Glomerular visceral epithelial cell (primary cell): ENCODE measurements at regions not wholly inside any gene's neighbourhood (a gene's known extent, or its start where the extent isn't known, plus 50 kb on each side); places are given as distances from the start of the nearest gene placed in this dataset.
"Not testable (repeated sequence)": the region's sequence is repeated elsewhere in the genome, so short reads cannot be mapped to it uniquely, and the experiment has no call there.

Source experiments
- DNase-seq: peaks from one replicate; pipeline ENCODE4 v3.0.0-alpha.2; 2016; ENCODE audit errors: extremely low spot score

DNA sequence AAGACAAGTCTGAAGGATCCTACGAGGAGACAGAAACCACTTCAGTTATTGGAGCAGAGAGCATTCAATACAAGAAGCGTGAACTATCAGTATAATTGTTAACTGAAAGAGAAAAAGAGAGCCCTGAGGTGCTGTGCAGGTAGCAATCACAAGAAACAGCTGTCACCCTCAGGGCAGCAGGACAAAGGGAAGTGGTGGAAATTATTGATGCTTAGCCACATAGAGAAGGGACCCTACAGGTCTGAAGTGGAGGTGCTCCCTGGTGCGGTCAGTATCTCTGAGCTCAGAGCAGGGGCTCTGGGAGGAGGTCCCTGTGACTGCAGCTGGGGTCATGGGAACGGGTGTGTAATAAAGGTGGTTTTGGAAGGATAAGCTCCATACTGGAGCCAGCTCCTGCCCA, 97.8 kb upstream of the KLF6 start:
- DNase-seq, result no peak

DNA sequence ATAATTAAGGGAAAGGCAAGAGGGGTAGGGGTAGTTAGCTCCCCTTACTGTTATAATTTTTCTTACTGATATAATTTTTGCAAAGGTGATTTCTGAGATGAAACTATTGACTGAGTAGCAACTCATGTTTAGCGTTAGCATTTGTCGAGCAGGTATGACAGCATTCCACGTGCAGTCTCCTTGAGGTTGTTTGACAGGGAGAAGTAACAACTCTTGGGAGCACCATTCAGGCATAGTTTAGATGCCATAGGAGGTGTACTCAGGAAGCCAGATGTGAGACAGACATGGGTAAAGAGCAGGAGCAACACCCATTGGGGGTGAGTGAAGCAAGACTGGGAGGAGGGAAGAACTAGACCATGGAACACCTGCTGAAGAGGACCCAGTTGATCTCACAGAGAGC, 96.6 kb upstream of the KLF6 start:
- DNase-seq, result no peak

GRCh38 chr10:3879073-3879472, 94.1 kb upstream of the KLF6 start:
- no peak for DNase-seq

DNA sequence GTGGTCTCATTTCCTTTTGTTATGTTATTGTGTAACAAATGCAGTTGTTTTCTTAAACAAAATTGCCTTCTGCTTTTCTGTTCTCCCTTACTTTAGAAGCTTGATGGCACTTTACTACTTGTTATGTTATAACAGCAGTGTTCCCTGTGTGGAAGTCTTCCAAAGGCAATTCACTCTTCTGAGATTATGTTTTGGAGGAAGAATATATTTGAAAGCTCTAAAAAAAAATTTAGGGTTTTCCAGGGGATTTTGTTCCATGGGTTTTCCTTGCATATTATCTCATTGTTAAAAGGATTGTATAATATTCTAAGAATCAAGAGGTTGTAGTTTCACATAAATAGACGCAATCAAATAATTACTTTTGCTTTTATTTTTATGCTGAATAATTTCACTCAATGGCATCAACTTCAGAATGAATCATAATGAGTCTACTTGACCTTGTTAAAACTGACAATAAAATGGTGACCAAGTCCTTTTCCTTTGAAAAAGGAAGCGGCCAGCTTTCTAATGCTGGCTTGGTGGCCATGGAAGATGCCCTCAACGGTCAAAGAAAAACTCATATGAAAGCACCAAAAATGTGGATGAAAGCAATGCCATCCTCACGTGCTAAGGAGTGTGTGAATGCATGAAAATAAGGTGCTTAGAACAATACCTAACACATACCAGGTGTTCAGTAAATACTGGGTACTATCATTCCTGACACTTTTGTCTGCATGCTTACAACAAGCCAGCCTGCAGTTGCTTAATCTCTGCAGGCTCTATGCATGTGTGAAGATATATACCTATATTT, 92.4 kb upstream of the KLF6 start:
- no peak for DNase-seq

- no peak for DNase-seq
Measured at GRCh38 chr10:3876350-3876962, 91.4 kb upstream of the KLF6 start.

GRCh38 chr10:3875842-3876235, 90.8 kb upstream of the KLF6 start:
- DNase-seq, result no peak

GRCh38 chr10:3874990-3875841, 90.2 kb upstream of the KLF6 start:
- no peak for DNase-seq

GRCh38 chr10:3874610-3874989, 89.6 kb upstream of the KLF6 start:
- not testable (repeated sequence) for DNase-seq

DNA sequence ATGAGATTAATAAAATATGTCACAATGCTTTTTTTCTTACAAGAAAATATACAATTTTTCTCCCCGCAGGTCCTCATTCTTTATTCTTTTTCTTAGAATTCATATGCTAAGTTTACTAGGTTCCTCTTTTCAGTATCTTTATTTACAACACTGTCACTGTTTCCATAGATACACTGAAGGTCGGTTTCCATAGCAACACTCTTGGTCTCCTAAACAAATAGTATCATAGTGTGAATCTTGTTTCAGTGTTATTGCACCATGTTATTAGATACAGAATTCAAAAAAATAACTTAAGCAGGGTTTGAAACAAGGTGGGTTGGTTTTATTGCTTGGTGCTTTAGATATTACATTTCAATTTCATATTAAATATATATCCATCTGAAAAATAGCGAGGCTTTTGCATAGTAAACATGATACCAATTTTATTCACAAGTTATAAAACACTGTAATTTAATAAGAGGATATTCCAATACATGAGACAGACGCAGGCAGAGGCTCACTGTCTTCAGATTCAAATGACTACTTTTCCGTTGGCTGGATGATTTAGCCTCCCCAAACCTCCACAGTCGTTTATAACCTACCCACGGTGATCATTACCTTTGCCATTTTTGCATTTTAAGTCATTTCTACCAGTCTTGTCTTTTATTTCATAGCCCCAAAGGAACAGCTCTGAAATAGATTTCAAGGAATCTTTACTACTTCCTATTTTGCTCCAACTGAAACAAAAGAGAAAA, 88.9 kb upstream of the KLF6 start:
- peak; percentile 63 for DNase-seq

DNA sequence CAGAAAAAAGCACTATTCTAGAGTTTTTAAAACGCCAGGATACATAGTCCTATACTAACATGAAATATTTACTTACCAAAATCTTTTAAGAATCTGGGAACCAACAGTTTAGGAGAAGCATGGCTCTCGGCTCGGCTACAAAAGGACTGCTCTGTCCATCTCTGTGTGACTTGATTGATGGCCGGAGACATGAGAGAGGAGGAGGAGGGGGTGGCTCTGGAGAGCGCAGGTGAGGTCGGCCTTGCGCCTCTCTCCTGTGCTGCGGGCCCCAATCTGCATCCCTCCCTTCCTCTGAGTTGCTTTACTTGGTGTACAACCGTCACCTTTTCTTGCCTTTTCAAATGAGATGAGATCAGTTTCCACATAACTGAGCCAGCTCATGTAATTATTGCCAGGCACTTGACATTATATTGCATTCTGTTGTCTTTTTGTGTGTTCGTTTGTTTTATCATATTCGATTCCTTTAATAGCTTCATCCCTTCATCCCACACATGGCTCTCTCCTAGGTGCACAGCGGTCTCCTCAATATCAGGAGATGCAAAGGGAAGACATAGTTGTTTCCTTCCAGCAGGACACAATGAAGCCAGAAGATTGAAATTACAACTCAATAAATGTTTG, 87.8 kb upstream of the KLF6 start:
- no peak for DNase-seq

DNA sequence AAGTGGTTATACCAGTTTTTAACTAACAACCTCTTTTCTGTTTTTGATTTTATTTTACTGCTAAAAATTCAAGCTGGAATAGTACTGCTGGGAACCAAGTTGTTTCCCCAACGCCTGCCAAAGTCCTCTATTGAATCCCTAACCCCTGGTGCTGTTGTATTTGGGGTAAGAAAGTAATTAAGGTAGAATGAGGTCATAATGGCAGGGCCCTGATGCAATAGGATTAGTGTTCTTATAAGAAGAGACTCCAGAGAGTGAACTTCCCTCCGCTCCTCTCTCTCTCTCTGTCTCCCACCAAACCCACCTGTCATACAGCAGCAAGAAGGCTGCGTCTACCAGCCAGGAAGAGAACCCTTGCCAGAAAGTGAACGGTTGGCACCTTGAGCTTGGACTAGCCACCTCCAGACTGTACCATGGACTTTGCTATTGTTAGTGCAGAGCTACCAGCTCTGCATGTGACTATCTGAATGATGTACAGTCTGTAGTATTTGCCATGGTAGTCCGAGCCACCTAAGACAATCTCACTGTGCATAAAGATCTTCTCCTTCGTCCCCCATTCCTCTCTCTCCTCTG, 86.5 kb upstream of the KLF6 start:
- no peak for DNase-seq

- DNase-seq, result no peak
Measured at GRCh38 chr10:3869036-3869435, 84.0 kb upstream of the KLF6 start.

DNA sequence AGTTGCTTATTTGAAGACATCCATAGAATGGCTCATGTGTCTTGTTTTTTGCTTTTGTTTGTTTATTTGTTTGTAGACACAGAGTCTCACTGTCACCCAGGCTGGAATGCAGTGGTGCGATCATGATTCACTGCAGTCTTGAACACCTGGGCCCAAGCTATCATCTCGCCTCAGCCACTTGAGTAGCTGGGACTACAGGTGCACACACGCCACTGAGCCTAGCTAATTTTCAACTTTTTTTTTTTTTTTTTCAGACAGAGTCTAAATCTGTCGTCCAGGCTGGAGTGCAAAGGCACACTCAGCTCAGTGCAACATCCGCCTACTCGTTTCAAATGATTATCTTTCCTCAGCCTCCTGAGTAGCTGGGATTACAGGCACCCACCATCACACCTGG, 83.3 kb upstream of the KLF6 start:
- no peak for DNase-seq

GRCh38 chr10:3867454-3868270, 82.7 kb upstream of the KLF6 start:
- no peak for DNase-seq

DNA sequence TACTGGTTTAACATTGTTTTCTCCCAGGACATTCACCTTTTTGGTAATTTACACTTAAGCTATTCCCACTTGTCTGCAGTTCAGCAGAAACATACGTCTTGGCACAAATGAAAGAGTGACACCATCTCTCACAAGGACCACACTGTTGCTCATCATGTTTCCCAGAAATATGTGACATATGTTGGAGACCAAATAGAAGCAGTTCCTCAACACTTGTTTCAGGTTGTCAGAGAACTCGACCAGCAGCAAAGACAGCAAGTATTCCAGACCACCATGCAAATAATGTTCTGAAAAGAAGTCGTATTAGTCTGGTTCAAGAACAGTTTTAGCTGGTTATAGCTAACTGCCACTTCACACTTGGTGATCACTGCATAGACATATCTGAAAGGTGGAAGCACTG, 81.3 kb upstream of the KLF6 start:
- DNase-seq, result no peak

DNA sequence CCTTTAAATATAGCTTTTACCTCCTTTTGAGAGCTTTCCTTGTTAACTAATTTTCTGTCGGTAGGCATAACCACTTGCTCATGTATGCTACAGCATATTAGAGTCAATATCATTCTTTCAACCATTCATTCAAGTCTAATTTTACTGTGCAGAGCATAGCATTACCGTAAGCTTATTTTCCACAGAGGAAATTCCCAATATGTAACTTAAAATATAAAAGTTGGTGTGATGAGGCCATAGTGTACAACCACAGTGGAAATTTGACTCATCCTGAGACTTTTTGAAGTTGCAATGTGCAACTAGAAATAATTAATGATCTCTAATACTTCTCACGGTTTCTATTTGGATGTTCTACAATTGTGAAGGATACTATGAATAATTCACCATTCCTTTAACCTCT, 80.6 kb upstream of the KLF6 start:
- DNase-seq, result peak; percentile 22

GRCh38 chr10:3861795-3862194, 76.8 kb upstream of the KLF6 start:
- peak; percentile 81 for DNase-seq

DNA sequence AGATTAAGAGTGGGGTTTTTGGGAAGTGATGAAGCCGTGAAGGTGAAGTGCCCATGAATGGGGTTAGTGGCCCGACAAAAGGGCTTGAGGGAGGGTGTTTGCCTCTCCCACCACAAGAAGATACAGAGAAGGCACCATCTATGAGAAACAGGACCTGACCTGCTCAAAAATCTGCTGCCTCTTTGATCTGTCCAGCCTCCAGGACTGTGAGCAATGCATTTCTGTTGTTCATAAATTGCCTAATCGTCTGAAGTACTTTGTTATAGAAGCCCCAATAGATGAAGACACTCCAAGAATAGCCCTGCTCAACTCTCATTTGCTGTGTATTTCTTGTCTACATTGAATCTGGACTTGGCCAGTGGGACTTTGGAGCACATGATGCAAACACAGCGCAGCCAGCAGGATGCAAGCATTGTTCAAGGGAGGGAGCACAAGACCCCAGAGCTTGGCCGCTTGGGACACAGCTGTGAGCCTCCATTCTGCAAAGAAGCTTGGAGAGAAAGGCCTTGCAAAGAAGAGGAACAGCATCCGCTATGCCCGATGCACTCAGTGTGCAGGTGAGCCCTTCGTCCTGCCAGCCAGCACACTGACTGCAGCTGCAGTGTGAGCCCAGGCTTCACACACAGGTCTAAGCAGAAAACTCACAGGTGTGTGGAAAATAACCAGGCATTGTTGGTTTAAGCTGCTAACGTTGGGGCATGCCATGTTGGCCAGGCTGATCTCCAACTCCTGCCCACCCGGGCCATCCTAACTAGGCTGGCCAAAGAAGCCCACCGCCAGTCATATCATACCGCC, 73.2 kb upstream of the KLF6 start:
- no peak for DNase-seq

DNA sequence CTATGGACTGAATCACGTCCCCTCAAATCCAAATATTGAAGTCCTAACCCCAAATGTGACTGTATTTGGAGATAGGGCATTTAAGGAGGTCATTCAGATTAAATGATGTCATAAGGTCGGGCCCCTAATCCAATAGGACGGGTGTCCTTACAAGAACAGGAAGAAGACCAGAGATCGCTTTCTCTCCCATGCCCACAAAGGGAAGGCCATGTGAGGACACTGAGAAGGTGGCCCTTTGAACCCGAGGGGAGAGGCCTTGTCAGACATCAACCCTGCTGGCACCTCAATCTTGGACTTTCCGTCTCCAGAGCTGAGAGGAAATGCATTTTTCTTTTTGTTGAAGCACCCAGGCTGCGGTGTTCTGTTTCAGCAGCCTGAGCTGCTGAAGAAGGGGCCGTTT, 72.3 kb upstream of the KLF6 start:
- DNase-seq, result no peak

DNA sequence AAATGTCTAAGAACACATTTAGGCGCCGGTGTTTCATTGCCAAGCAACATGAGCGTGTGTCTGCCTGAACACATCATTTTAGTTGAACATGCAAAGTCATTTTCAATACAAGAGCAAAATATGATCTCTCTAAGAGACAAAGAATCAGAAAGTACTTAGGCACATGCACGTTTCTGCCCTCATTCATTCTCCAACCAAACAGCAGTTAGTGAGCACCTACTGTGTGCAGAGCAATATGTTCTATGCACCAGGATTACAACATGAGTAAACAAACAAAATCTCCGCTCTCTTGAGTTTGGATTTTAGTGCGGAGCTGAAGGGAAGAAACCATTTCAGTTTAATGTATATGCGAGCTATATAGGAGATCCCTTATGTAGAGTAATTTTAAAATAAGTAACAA, 71.6 kb upstream of the KLF6 start:
- DNase-seq, result no peak
